SKM-1 treated with dmso at 0.1 percent for 144 hours (cell line): ENCODE measurements at regions not wholly inside any gene's neighbourhood (a gene's known extent, or its start where the extent isn't known, plus 50 kb on each side); places are given as distances from the start of the nearest gene placed in this dataset.
"Not testable (repeated sequence)": the region's sequence is repeated elsewhere in the genome, so short reads cannot be mapped to it uniquely, and the experiment has no call there.

Source experiments
- DNase-seq: peaks from one replicate; lab custom pipeline; 2025; ENCODE audit not compliant: unreplicated experiment; lab: John Stamatoyannopoulos, UW

DNA sequence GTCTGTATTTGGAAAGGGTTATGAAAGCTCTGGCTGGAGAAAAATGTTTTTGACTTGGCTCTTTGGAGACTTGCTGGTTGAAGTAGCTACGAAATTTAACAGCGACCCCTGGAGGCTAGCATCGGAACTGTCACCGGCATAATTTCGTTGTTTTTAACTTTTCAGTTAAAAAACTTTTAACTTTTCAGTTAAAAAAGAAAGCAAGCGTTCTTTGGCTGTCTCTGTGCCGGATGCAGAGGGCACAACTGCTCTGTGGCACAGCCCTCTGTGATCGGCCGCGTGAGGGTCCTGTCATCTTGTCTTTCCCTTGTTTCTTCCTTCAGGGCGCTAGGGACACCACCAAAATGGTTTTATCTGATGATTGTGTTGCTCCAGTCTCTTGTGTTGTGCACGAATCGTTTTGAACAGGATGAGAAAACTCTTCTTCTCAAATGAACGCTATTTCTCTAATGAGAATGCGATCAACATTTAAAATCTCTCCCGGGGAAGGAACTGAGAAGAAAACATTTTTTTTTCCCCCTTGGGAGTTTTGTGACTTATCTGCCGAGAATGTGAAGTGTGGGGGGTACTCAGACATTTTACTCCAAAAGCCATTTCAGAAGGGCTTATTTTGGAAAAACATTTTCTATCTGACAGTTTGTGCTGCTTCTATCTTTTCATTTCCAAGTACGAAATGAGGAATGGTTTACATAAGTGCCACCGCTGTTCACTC lies 57.1 kb downstream of the ADCYAP1 start:
- DNase-seq: peak; percentile 4

DNA sequence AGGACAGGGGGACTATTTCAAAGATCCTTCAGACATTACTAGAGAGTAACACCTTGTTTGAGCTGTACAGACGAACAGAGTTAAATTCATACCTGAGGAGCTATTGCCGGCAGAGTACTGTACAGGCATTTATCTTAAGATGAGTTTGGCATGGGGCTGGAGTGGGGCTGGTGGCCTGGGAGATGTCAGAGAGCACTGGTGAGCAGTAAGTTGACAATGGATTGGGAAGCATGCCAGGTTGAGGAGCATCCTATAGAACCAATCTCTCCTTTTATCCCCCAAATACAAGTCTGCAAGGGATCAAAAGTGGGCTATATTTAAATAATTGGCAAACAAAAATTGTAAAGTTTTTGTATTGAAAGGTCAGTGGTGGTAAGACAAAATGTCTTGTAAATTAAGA lies 58.6 kb downstream of the ADCYAP1 start:
- no peak for DNase-seq

DNA sequence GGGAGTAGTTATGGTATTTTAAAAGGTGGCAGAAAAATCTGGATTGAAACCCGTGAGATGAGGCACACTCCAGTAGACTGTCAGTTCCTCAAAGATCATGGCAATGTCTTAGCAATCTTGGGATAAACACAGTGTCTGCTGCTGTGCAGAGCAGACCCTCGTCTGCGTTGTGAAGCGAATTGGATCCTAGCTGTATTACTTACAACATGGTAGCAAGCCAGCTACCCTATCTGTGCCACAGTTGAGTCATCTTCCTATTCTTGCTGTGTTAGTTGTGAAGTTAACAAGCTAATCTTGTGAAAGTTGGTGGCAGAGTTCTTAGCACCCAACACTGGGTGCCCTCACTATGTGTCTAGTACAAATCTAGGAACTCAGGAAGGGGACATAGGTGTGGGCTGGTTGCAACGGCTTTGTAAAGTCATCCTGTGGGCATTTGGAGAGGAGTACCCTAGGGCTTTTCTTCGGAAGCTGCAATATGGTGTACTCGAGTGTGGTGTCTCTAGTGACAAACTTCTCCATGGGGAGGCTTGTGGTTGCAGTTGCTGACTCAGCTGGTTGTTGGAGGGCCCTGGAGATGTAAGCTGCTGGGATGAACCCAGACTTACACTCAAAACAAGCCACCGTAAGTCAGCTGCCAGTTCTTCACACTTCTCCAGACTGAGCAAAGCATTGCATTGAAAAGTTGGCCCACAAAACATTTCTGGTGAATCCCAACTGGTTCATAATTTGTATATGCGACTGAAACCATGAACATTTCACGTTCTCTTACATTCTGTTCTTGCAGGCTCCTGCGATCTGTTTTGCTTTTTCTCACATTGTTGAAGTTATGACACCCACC lies 61.5 kb downstream of the ADCYAP1 start:
- peak; percentile 16 for DNase-seq

DNA sequence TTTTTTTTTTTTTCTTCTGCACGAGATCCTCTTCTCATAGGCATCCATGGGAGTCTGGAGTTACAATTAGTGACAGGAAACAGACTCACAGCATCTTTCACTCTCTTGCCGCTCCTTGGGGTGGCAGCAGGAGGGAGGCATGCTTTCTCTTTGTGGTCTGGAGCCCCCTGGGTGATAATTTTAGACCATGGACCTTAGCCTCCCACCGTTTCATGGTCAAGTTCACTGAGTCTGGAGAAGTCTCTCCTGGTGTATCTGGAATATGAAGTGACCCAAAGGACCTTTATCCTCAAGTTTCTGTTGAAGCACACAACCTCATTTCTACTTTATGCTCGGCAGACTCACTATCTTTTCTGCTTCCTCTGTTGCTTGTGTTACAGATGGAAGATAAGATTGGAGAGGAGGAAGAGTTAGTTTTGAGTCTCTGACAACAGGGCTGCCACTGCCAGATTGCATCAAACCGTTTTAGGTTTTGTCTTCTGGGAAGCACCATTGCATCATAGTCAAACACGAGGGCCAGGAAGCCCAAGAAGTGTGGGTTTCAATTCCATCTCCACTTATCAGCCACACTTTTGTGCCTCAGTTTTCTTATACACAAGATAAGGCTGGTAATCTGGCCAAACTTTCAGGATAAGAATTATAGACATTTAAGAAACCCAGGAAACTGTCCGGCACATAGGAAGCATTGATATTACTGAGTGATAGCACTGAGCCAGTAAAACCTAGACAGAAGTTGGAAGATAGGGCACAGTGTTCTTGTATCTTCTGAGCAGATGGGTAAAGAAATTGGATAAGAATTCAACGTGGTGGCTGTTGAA lies 62.3 kb downstream of the ADCYAP1 start:
- peak; percentile 39 for DNase-seq

DNA sequence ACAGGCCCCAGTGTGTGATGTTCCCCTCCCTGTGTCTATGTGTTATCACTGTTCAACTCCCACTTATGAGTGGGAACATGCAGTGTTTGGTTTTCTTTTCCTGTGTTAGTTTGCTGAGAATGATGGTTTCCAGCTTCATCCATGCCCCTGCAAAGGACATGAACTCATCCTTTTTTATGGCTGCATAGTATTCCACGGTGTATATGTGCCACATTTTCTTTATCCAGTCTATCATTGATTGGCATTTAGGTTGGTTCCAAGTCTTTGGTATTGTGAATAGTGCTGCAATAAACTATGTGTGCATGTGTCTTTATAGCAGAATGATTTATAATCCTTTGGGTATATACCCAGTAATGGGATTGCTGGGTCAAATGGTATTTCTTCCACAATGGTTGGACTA lies 64.2 kb downstream of the ADCYAP1 start:
- not testable (repeated sequence) for DNase-seq

DNA sequence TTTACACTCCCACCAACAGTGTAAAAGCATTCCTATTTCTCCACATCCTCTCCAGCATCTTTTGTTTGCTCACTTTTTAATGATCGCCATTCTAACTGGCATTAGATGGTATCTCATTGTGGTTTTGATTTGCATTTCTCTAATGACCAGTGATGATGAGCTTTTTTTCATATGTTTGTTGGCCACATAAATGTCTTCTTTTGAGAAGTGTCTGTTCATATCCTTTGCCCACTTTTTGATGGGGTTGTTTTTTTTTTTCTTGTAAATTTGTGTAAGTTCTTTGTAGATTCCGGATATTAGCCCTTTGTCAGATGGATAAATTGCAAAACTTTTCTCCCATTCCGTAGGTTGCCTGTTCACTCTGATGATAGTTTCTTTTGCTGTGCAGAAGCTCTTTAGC lies 64.6 kb downstream of the ADCYAP1 start:
- not testable (repeated sequence) for DNase-seq

DNA sequence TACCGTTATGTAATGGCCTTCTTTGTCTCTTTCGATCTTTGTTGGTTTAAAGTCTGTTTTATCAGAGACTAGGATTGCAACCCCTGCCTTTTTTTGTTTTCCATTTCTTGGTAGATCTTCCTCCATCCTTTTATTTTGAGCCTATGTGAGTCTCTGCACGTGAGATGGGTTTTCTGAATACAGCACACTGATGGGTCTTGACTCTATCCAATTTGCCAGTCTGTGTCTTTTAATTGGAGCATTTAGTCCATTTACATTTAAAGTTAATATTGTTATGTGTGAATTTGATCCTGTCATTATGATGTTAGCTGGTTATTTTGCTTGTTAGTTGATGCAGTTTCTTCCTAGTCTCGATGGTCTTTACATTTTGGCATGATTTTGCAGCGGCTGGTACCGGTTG lies 69.9 kb downstream of the ADCYAP1 start:
- not testable (repeated sequence) for DNase-seq

DNA sequence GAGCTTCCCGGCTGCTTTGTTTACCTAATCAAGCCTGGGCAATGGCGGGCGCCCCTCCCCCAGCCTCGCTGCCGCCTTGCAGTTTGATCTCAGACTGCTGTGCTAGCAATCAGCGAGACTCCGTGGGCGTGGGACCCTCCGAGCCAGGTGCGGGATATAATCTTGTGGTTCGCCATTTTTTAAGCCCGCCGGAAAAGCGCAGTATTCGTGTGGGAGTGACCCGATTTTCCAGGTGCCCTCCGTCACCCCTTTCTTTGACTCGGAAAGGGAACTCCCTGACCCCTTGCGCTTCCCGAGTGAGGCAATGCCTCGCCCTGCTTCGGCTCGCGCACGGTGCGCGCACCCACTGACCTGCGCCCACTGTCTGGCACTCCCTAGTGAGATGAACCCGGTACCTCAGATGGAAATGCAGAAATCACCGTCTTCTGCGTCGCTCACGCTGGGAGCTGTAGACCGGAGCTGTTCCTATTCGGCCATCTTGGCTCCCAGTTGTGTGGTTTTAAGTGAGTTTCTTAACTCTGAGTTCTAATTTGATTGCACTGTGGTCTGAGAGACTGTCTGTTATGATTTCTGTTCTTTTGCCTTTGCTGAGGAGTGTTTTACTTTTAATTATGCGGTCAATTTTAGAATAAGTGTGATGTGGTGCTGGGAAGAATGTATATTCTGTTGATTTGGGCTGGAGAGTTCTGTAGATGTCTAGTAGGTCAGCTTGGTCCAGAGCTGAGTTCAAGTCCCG lies 71.9 kb downstream of the ADCYAP1 start:
- DNase-seq: not testable (repeated sequence)

DNA sequence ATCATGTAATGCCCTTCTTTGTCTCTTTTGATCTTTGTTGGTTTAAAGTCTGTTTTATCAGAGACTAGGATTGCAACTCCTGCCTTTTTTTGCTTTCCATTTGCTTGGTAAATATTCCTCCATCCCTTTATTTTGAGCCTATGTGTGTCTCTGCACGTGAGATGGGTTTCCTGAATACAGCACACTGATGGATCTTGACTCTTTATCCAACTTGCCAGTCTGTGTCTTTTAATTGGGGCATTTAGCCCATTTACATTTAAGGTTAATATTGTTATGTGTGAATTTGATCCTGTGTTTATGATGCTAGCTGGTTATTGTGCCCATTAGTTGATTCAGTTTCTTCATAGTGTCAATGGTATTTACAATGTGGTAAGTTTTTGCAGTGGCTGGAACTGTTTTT lies 72.7 kb downstream of the ADCYAP1 start:
- not testable (repeated sequence) for DNase-seq

DNA sequence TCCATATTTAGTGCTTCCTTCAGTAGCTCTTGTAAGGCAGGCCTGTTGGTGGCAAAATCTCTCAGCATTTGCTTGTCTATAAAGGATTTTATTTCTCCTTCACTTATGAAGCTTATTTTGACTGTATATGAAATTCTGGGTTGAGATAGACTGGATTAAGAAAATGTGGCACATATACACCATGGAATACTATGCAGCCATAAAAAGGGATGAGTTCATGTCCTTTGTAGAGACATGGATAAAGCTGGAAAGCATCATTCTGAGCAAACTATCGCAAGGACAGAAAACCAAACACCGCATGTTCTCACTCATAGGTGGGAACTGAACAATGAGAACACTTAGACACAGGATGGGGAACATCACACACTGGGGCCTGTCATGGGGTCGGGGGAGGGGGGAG lies 73.1 kb downstream of the ADCYAP1 start:
- not testable (repeated sequence) for DNase-seq

DNA sequence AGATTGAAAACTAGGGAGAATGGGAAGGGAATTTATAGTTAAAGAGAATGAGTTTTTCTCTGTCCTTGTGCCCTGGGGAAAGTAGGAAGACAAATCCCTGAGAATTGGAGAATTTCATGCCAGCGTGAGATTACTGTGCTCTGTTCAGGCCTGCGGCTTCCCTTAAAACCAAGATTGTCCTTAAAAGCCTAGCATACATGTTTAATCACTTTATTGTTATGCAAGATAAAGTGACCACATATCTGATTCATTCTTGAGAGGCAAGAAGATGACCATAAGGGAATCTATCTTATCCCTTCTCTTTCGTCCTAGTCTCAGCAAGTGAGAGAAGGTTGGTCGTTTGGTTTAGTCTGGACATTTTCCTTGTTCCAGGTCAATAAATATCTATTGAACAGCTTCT lies 75.9 kb downstream of the ADCYAP1 start:
- no peak for DNase-seq

DNA sequence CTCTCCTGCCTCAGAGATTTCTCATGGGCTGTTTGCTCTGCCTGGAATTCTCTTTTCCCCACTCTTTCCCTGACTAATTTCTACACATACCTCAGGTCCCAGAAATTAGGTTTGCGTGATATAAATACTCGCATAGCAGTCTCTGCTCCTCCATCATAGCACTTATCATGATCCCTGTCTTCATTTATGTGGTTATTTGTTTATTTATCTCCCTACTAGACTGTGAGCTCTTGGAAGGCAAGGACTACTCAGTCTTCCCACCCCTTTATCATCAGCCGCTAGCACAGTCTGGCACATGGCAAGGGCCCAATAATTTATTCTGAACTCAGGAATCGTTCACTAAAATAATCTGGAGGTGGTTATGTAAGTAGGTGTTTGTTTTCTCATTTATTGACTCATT lies 79.3 kb downstream of the ADCYAP1 start:
- DNase-seq: no peak

DNA sequence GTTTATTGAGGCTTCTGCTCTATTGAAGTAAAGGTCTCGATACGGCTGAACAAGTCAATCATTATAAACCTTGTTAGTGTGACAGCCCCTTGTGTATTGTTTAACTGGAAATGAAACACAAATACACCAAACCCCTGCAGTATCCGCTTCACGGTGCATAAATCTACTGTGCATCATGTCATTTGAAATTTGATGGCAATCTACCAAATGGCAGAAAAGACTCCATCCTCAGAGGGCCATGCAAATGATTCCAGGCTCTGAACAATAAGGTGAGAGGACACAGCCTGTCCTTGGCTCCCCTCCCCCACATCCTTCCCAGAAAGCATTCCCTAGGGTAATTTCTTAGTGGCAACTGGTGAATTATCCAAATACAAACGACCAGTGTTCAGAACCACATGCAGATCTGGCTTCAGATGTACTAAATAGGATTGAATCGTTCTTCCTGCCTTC lies 80.6 kb downstream of the ADCYAP1 start:
- no peak for DNase-seq

DNA sequence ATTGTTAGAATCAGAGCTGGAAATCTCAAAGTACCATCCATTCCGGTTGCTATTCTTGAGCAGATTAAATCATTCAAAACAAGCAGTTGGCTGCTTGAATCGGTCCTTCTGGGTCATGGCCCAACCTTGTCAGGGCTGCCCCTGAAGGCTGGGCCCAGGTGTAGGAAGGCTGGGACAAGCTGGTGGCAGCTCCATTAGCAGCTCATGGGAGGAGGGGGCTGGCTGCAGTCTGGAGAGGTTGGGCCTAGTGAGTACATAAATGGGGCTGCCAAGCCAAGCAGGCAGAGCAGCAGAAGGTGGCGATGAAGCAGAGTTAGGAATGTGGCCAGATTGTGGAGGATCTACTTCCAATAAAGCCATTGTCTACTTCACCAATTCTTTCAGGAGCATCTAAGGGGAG lies 81.4 kb downstream of the ADCYAP1 start:
- no peak for DNase-seq

DNA sequence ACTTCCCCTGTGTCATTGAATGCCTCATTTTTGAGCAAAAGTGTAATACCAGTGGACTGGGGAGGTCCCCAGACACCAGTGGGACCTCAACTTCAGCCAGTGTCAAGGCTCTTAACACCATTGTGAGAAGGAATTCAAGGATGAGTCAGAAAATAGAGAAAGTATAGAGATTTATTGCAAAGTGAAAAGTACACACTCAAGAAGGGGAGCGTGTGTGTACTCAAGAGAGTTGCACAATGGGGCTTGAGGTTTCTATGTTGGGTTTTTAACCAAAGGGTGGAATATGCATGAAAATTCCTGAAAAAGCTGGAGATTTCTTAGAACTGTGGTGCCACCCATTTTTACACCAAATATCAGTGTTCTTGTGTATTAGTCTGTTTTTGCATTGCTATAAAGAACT lies 81.9 kb downstream of the ADCYAP1 start:
- no peak for DNase-seq

DNA sequence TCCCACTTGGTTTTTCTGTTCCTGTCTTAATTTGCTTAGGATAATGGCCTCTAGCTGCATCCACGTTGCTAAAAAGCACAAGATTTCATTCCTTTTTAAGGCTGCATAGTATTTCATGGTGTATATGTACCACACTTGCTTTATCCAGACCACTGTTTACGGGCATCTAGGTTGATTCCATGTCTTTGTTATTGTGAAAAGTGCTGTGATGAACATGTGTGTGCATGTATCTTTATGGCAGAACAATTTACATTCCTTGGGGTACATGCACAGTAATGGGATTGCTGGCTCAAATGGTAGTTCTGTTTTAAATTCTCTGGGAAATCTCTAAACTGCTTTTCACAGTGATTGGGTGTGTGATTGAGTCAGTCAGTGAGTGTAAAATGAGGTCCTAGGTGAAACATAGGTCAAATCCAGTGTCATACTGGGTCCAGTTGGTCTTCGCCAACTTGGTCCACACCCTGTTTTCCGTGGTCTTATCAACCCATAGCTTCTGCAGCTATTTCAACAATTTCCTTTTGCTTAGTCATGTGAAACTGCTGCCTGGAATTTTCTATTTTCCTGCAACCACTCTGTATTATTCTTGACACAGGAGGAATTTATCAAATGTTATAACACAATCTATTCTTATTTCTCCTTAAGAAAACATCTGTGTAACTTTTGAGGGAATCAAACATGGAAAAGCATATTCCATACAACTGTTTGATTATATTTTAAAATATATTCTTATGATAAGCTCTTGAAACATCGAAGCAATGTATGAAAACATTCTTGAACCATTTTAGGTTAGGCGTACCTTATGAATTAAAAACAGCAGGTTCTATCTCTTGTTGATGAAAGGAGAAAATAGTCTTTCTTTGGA lies 82.9 kb downstream of the ADCYAP1 start:
- no peak for DNase-seq

DNA sequence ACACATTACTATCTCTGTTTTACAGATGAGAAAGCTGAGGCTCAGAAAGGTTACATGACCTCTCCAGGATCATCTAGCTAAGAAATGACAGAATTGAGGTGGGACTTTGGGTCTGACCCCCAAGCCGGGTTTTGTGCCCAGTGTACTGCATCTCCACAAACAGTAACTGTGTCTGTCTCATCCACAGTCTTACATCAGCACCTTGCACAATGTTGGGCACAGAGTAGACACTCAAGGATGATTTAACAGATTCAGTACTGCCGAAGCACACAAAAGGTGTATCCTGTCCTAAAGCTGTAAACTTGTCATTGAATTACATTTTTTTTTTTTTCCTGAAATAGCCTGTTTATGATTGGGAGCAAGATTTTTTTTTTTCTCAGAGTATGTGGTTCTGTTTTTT lies 84.8 kb downstream of the ADCYAP1 start:
- no peak for DNase-seq

DNA sequence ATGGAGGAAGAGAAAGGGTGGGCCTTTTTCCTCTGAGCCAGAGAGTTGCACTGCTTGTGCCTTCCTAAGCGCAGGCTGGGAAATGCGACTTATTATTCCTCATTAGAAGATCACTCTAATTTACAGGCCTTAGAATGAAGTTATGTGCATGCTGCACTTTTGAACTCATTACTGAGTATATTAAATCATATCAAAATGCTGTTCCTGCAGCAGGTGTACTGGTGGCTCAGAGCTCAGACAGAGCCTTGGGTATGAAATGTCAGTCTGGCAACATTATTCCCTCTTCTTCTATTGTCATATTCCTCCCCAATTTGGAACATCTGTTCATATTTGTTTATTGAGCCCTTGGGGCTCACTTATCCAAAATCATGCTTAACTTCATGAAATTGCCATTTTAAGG lies 85.5 kb downstream of the ADCYAP1 start:
- no peak for DNase-seq

DNA sequence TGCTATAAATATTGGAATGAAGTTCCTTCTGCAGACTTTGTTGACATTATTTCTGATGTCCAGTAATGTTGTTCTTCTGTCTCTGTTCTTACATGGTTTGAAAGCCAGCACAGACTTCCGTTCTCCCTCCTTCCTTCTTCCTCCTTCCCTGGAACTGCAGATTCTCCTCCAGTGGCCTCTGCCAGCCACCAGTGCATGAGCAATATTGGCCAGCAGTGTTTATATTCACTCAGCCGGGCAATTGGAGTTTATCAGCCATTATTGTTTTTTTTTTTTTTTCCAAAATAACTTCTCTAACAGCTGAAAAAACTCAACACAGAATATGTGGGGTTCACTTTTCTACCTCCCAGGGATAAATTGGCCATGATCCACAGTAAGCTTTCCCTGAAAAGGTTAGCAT lies 86.8 kb downstream of the ADCYAP1 start:
- DNase-seq: no peak

DNA sequence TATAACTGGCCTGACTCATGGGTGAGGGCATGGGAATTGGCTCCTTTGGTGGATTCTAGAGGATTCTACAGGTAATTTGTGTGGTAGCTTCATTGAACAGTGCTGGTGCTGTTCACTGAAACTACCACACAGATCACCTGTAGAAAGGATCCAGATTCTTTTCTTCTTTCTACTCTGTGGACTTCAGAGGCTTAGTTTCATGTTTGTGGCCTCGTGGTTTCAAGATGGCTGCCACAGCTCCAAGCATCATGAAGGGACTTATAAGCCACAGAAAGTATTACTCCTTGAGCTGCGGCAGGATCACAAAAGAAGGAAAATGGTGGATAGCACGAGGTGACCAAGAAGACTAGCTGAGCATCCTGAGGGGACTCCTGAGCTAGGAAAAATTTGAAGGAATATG lies 88.9 kb downstream of the ADCYAP1 start:
- DNase-seq: no peak
